NCI-H1417 (cell line): ENCODE measurements at regions not wholly inside any gene's neighbourhood (a gene's known extent, or its start where the extent isn't known, plus 50 kb on each side); places are given as distances from the start of the nearest gene placed in this dataset.

Source experiments
- DNase-seq, 3 experiments: peaks; one replicate each; lab custom pipeline; 2025; lab: John Stamatoyannopoulos, UW

GRCh38 chr12:127628645-127629044 lies 638.3 kb upstream of the TMEM132C start:
- no peak for DNase-seq

GRCh38 chr12:127629066-127629820 lies 637.7 kb upstream of the TMEM132C start:
- peak in 1 of 3 experiments; percentile 38 for DNase-seq

- DNase-seq: no peak
These were observed 634.5 kb upstream of the TMEM132C start for GRCh38 chr12:127632461-127632860.

- DNase-seq: no peak
These were observed 631.1 kb upstream of the TMEM132C start for GRCh38 chr12:127635838-127636237.

- DNase-seq: no peak
These were observed 630.1 kb upstream of the TMEM132C start for GRCh38 chr12:127636882-127637281.

- no peak for DNase-seq
These were observed 626.6 kb upstream of the TMEM132C start for GRCh38 chr12:127640181-127640886.

GRCh38 chr12:127642208-127642607 lies 624.8 kb upstream of the TMEM132C start:
- DNase-seq: no peak

GRCh38 chr12:127648321-127648720 lies 618.6 kb upstream of the TMEM132C start:
- DNase-seq: no peak

- no peak for DNase-seq
These were observed 617.0 kb upstream of the TMEM132C start for GRCh38 chr12:127649961-127650360.

- no peak for DNase-seq
These were observed 616.3 kb upstream of the TMEM132C start for GRCh38 chr12:127650626-127651025.

GRCh38 chr12:127652281-127652680 lies 614.7 kb upstream of the TMEM132C start:
- no peak for DNase-seq

GRCh38 chr12:127654383-127654985 lies 612.5 kb upstream of the TMEM132C start:
- no peak for DNase-seq

GRCh38 chr12:127655691-127656090 lies 611.3 kb upstream of the TMEM132C start:
- no peak for DNase-seq

GRCh38 chr12:127656266-127656665 lies 610.7 kb upstream of the TMEM132C start:
- DNase-seq: no peak

- no peak for DNase-seq
These were observed 609.9 kb upstream of the TMEM132C start for GRCh38 chr12:127657036-127657435.

GRCh38 chr12:127660961-127661360 lies 606.0 kb upstream of the TMEM132C start:
- DNase-seq: no peak

GRCh38 chr12:127663716-127664115 lies 603.3 kb upstream of the TMEM132C start:
- DNase-seq: no peak

GRCh38 chr12:127664901-127665300 lies 602.1 kb upstream of the TMEM132C start:
- no peak for DNase-seq

GRCh38 chr12:127667131-127667685 lies 599.8 kb upstream of the TMEM132C start:
- DNase-seq: no peak

- no peak for DNase-seq
These were observed 596.7 kb upstream of the TMEM132C start for GRCh38 chr12:127670294-127670693.

- DNase-seq: no peak
These were observed 596.2 kb upstream of the TMEM132C start for GRCh38 chr12:127670796-127671195.

GRCh38 chr12:127675936-127676335 lies 591.0 kb upstream of the TMEM132C start:
- no peak for DNase-seq
